Neural cell (in vitro differentiated cells): ENCODE measurements at regions not wholly inside any gene's neighbourhood (a gene's known extent, or its start where the extent isn't known, plus 50 kb on each side); places are given as distances from the start of the nearest gene placed in this dataset.

ENCODE experiments used
- CTCF ChIP-seq: fragments of 450-650 bp; IDR thresholded peaks from 2 replicates; pipeline ENCODE4 v1.5.1; 2014; ENCODE audit warnings: antibody characterized with exemption, mild to moderate bottlenecking, moderate library complexity; ENCODE audit not compliant: poor library complexity, severe bottlenecking
- EP300 ChIP-seq: fragments of 450-650 bp; conservative IDR thresholded peaks from 2 replicates; pipeline ENCODE4 v1.6.1; 2014; ENCODE audit warnings: antibody characterized with exemption, mild to moderate bottlenecking, moderate library complexity; ENCODE audit not compliant: poor library complexity, severe bottlenecking
- EZH2 ChIP-seq: fragments of 200-600, 300-800 bp; shearing (Covaris generic), sonication (generic); IDR thresholded peaks from 2 replicates; pipeline ENCODE4 v1.6.1; 2014; ENCODE audit warnings: antibody characterized with exemption, low read length, borderline replicate concordance, mild to moderate bottlenecking; ENCODE audit not compliant: insufficient read depth, poor library complexity, severe bottlenecking
- MXI1 ChIP-seq: fragments of 450-650 bp; conservative IDR thresholded peaks from 2 replicates; pipeline ENCODE4 v1.6.1; 2014; ENCODE audit warnings: antibody characterized with exemption, mild to moderate bottlenecking; ENCODE audit not compliant: poor library complexity, severe bottlenecking
- POLR2AphosphoS5 ChIP-seq: IDR thresholded peaks from 2 replicates; pipeline ENCODE4 v1.6.1; 2012
- RAD21 ChIP-seq: fragments of 450-650 bp; conservative IDR thresholded peaks from 2 replicates; pipeline ENCODE4 v1.6.1; 2014; ENCODE audit warnings: antibody characterized with exemption, mild to moderate bottlenecking, moderate library complexity
- REST ChIP-seq: IDR thresholded peaks from 2 replicates; pipeline ENCODE4 v1.6.1; 2012; ENCODE audit warnings: borderline replicate concordance
- TAF1 ChIP-seq: IDR thresholded peaks from 2 replicates; pipeline ENCODE4 v1.6.1; 2012; ENCODE audit warnings: low read depth

- TF ChIP-seq TAF1, result no peak
- no peak for TF ChIP-seq CTCF
- no peak for TF ChIP-seq EZH2
- no peak for TF ChIP-seq MXI1
- no peak for TF ChIP-seq REST
- no peak for TF ChIP-seq EP300
- no peak for TF ChIP-seq POLR2AphosphoS5
- no peak for TF ChIP-seq RAD21
These were observed 164.8 kb upstream of the NT5E start for GRCh38 chr6:85285114-85285513.
